Gastrocnemius medialis (tissue), 4 donors: ENCODE measurements at regions not wholly inside any gene's neighbourhood (a gene's known extent, or its start where the extent isn't known, plus 50 kb on each side); places are given as distances from the start of the nearest gene placed in this dataset.
A peak's percentile ranks its signal among the peaks of the same experiment; 100 is the strongest.

ENCODE experiments used
- ATAC-seq, 2 donors: fragments of 150-250 bp; one replicate each; pipeline ENCODE4 v1.9.1; 2016
- DNase-seq, 2 donors: peaks; one replicate each; pipeline ENCODE4 v3.0.0-alpha.2; 2019
- H3K27ac ChIP-seq, 4 donors: fragments of 200-600 bp; sonication (generic); 1 replicate in 1 of 4; 2 replicates in 3 of 4; pipeline ENCODE4 v1.5.1; 2016 to 2018; ENCODE audit warnings: mild to moderate bottlenecking in 2 of 4, moderate library complexity in 1 of 4
- H3K27me3 ChIP-seq, 3 donors: fragments of 200-600 bp; sonication (generic) in 2 of 3; 1 replicate in 1 of 3; 2 replicates in 2 of 3; pipeline versions ENCODE4 v1.5.1 to v1.6.0; 2016 to 2019; ENCODE audit warnings: mild to moderate bottlenecking in 1 of 3, moderate library complexity in 1 of 3
- H3K36me3 ChIP-seq, 2 donors: fragments of 200-600 bp; sonication (generic) in 1 of 2; one replicate each; pipeline ENCODE4 v1.5.1; 2017 to 2018
- H3K4me1 ChIP-seq, 2 donors: fragments of 200-600 bp; sonication (generic) in 1 of 2; one replicate each; pipeline ENCODE4 v1.5.1; 2016 to 2017; ENCODE audit warnings: mild to moderate bottlenecking in 2 of 2
- H3K4me3 ChIP-seq, 4 donors: fragments of 200-600 bp; sonication (generic) in 3 of 4; 1 replicate in 1 of 4; 2 replicates in 3 of 4; pipeline ENCODE4 v1.5.1; 2016 to 2019; ENCODE audit warnings: mild to moderate bottlenecking in 2 of 4
- H3K9me3 ChIP-seq, 3 donors: fragments of 200-600 bp; sonication (generic) in 2 of 3; 1 replicate in 1 of 3; 2 replicates in 2 of 3; pipeline ENCODE4 v1.5.1; 2016 to 2019
- CTCF ChIP-seq, 5 experiments: fragments of 450-650 bp in 3 of 5; fragments of 200-600 bp in 2 of 5; sonication (generic) in 2 of 5; IDR thresholded peaks in 4 of 5; conservative IDR thresholded peaks in 1 of 5; 1 replicate in 4 of 5; 2 replicates in 1 of 5; pipeline ENCODE4 v1.5.1; 2016 to 2019; ENCODE audit warnings: antibody characterized with exemption in 5 of 5, mild to moderate bottlenecking in 3 of 5, moderate library complexity in 3 of 5
- POLR2A ChIP-seq, 2 donors: fragments of 450-650 bp; IDR thresholded peaks; one replicate each; pipeline ENCODE4 v1.6.1; 2017; ENCODE audit warnings: antibody characterized with exemption in 2 of 2, mild to moderate bottlenecking in 2 of 2, moderate library complexity in 2 of 2
- in situ Hi-C, 4 donors: fragments of 200-750 bp; cut with MboI; loops; one replicate each; pipeline versions ENCODE4 v1.15.0 to v1.8.0; 2017; ENCODE audit warnings: low sequenced_read_pairs in 4 of 4
- intact Hi-C: fragments of 100-400 bp; cut with DNase I; formaldehyde crosslinking; loops from one replicate; pipeline ENCODE4 v1.15.1; 2023; ENCODE audit warnings: low total_unique reads

DNA sequence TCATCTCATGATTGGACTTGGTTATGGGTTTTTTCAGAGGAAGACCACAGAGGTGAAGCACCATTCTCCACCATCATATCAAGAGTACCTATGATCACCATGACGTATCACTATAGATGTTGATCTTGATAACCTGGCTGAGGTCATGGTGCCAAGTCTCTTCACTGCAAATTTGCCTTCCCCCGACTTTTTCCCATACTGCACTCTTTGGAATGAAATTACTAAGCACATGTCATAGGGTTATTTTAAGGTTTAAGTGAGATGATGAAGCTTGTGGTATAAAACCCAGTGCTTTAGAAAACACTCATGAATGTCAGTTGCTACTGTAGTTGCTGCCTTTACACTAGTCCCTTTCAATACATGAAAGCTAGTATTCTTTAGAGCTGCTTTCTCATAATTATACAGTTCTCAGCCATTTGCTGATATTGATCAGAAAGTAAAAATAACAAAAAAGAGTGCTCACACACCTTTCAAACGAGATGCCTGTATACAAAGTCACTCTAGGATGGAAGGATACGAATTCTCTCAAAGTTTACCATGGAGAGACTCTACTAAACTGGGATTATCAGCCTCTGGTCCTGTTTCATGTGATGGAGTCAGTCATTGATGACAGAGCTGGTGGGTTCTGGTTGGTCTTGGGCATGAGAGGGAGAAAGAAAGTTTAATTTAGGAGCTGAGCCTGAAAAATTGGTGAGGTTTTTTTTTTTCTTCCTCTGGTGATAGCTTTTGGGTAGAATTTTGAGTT, 228.1 kb downstream of the PRL start:
- H3K4me1 ChIP-seq, result peaks cover 6 to 11% of the 10 kb centered on the region in 2 donors
- DNase-seq (no peak), ATAC-seq (no peak)
- in situ Hi-C loops (no loop called here), intact Hi-C loops (no loop called here)
- TF ChIP-seq CTCF (IDR thresholded peaks at IDR 0.05 in 4 of 5, conservative IDR thresholded peaks at IDR 0.05 in 1 of 5), result no peak
- no peak for TF ChIP-seq POLR2A (IDR thresholded peaks at IDR 0.05)
- H3K36me3 ChIP-seq, result no peaks in the 10 kb centered on the region
- no peaks in the 10 kb centered on the region for H3K9me3 ChIP-seq
- no peaks in the 10 kb centered on the region for H3K27me3 ChIP-seq
- H3K4me3 ChIP-seq, result no peak overlapping the region
- no peak overlapping the region for H3K27ac ChIP-seq

DNA sequence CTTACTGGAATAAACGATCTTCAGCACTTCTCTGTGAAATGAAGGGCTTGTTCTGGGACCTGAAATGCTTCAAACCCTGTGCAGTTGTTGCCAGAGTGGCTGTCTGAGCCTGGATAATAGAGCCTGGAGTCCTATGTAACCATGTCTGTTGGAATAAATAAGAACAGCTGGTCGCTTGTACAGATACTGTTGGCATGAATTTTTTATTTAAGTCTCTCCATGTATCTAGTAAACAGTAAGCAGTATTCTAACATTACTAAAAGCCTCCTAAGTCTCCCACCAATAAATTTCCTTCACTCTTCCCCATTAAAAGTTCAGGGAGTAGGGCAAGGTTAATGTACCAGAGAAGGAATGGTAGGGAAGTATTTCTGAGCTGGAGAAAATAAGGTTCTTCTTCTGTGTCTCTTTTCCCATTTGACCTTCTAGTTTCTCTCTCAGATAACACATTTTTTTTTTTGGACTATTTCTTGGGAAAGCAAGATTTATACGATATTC, 227.5 kb downstream of the PRL start:
- intact Hi-C loops, result no loop called here
- Histone ChIP-seq H3K36me3 (no peaks in the 10 kb centered on the region), H3K4me3 (no peak overlapping the region), H3K27ac (no peak overlapping the region), H3K27me3 (no peaks in the 10 kb centered on the region), H3K9me3 (no peaks in the 10 kb centered on the region), H3K4me1 (peaks cover 6 to 11% of the 10 kb centered on the region in 2 donors)
- DNase-seq (no peak), ATAC-seq (no peak)
- in situ Hi-C loops, result no loop called here
- TF ChIP-seq CTCF (IDR thresholded peaks at IDR 0.05 in 4 of 5, conservative IDR thresholded peaks at IDR 0.05 in 1 of 5) (no peak), POLR2A (IDR thresholded peaks at IDR 0.05) (no peak)

DNA sequence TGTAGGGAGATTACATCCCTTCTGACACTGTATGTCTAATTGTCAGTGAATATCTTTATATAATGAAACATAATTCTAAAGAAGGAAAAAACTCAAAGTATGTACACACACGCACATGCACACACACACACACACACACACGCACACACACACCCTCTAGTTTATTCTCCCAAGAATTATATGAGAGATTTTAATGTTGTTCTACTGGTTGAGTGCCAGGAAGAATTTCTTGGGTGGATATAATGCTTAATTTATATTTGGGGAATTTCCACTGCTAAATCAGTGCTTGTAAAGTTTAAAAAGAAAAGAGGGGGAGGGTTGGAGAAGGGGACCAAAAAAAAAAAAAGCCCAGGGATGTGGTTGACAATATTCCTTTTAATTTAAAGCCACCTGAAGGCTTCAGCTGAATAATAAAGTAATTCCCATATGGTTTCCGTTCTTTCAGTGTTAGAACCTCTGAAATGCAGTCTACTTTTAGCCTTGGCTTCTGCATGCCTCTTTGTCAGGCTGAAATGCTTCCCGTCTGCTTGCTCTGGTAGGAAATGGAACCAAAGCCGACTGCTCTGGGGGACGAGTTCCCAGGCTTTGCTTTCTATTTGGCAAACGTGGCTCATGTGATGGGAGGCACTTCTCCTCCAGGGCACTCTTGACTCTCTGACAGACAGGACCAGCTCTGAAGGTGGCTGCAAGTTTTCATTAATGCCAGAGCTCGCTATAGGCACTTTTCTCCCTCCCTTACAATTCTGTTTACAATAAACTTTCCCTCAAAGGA, 225.4 kb downstream of the PRL start:
- DNase-seq, result peak; percentile 4 to 29
- Histone ChIP-seq H3K9me3 (no peaks in the 10 kb centered on the region), H3K27ac (peak overlapping the region; percentile 26 to 46 (median 42)), H3K27me3 (no peaks in the 10 kb centered on the region), H3K4me3 (peak overlapping the region in 2 of 4 donors; percentile 13 to 21), H3K36me3 (no peaks in the 10 kb centered on the region), H3K4me1 (peaks cover 6 to 11% of the 10 kb centered on the region in 2 donors)
- ATAC-seq, result peak; percentile 39 to 68
- in situ Hi-C loops, result no loop called here
- TF ChIP-seq CTCF (IDR thresholded peaks at IDR 0.05 in 4 of 5, conservative IDR thresholded peaks at IDR 0.05 in 1 of 5) (no peak), POLR2A (IDR thresholded peaks at IDR 0.05) (no peak)
- intact Hi-C loops, result no loop called here

GRCh38 chr6:22072949-22073348, 223.9 kb downstream of the PRL start:
- DNase-seq (no peak), ATAC-seq (no peak)
- H3K27ac ChIP-seq, result no peak overlapping the region
- peaks cover 6 to 11% of the 10 kb centered on the region in 2 donors for H3K4me1 ChIP-seq
- no peaks in the 10 kb centered on the region for H3K36me3 ChIP-seq
- intact Hi-C loops (no loop called here), in situ Hi-C loops (no loop called here)
- no peaks in the 10 kb centered on the region for H3K9me3 ChIP-seq
- H3K4me3 ChIP-seq, result no peak overlapping the region
- TF ChIP-seq POLR2A (IDR thresholded peaks at IDR 0.05), result no peak
- TF ChIP-seq CTCF (IDR thresholded peaks at IDR 0.05 in 4 of 5, conservative IDR thresholded peaks at IDR 0.05 in 1 of 5), result no peak
- no peaks in the 10 kb centered on the region for H3K27me3 ChIP-seq
